Neuronal stem cell (in vitro differentiated cells): ENCODE measurements at regions not wholly inside any gene's neighbourhood (a gene's known extent, or its start where the extent isn't known, plus 50 kb on each side); places are given as distances from the start of the nearest gene placed in this dataset.

Experiments used
- DNase-seq: peaks from one replicate; pipeline ENCODE4 v3.0.0-alpha.2; 2013; ENCODE audit warnings: low spot score
- H2AFZ ChIP-seq: one replicate; pipeline ENCODE4 v1.6.1; 2013; ENCODE audit warnings: mild to moderate bottlenecking, low read length, inconsistent platforms
- H2AK5ac ChIP-seq: 2 replicates; pipeline ENCODE4 v1.6.1; 2013; ENCODE audit warnings: low read depth, mild to moderate bottlenecking, inconsistent platforms, low read length, moderate library complexity, mixed read lengths
- H2BK120ac ChIP-seq: 2 replicates; pipeline ENCODE4 v1.6.1; 2013; ENCODE audit warnings: low read depth, mild to moderate bottlenecking, inconsistent platforms, low read length, moderate library complexity, mixed read lengths
- H2BK12ac ChIP-seq: one replicate; pipeline ENCODE4 v1.6.1; 2013; ENCODE audit warnings: low read length, inconsistent platforms
- H2BK15ac ChIP-seq: 2 replicates; pipeline ENCODE4 v1.6.1; 2013; ENCODE audit warnings: mild to moderate bottlenecking, low read length, inconsistent platforms, mixed read lengths
- H2BK5ac ChIP-seq: one replicate; pipeline ENCODE4 v1.6.1; 2013; ENCODE audit warnings: inconsistent platforms, mild to moderate bottlenecking, low read length, moderate library complexity
- H3K14ac ChIP-seq: one replicate; pipeline ENCODE4 v1.6.1; 2013; ENCODE audit warnings: low read length, inconsistent platforms
- H3K18ac ChIP-seq: 2 replicates; pipeline ENCODE4 v1.6.1; 2013; ENCODE audit warnings: low read length, inconsistent platforms
- H3K23ac ChIP-seq: 2 replicates; pipeline ENCODE4 v1.6.1; 2013; ENCODE audit warnings: low read depth, mild to moderate bottlenecking, mixed read lengths, low read length, inconsistent platforms; ENCODE audit not compliant: poor library complexity
- H3K27ac ChIP-seq: replicated peaks from 3 replicates; pipeline ENCODE4 v1.5.1; 2013; ENCODE audit warnings: low read length, inconsistent platforms
- H3K27me3 ChIP-seq, 3 experiments: 2 replicates each; pipeline ENCODE4 v1.6.1; 2013; ENCODE audit warnings: low read length in 3 of 3, mild to moderate bottlenecking in 2 of 3, inconsistent platforms in 1 of 3, low read depth in 1 of 3, mixed read lengths in 1 of 3, moderate library complexity in 1 of 3; ENCODE audit not compliant: control insufficient read depth in 3 of 3, insufficient read depth in 3 of 3
- H3K36me3 ChIP-seq, 2 donors: replicated peaks in 1 of 2; 2 replicates each; pipeline ENCODE4 v1.6.1; 2013; ENCODE audit warnings: low read length in 2 of 2; ENCODE audit not compliant: control insufficient read depth in 2 of 2, insufficient read depth in 2 of 2
- H3K4ac ChIP-seq: 2 replicates; pipeline ENCODE4 v1.6.1; 2013; ENCODE audit warnings: inconsistent platforms, mild to moderate bottlenecking, low read length, moderate library complexity
- H3K4me1 ChIP-seq, 2 donors: 1 replicate in 1 of 2; 2 replicates in 1 of 2; pipeline ENCODE4 v1.6.1; 2013; ENCODE audit warnings: low read length in 2 of 2, low read depth in 1 of 2; ENCODE audit not compliant: control insufficient read depth in 2 of 2, insufficient read depth in 1 of 2
- H3K4me2 ChIP-seq: one replicate; pipeline ENCODE4 v1.6.1; 2013; ENCODE audit warnings: mild to moderate bottlenecking, low read length, inconsistent platforms; ENCODE audit not compliant: insufficient read depth, poor library complexity, severe bottlenecking
- H3K4me3 ChIP-seq, 2 donors: 2 replicates each; pipeline ENCODE4 v1.5.1; 2013; ENCODE audit warnings: low read length in 2 of 2, mild to moderate bottlenecking in 2 of 2, inconsistent platforms in 1 of 2, moderate library complexity in 1 of 2
- H3K79me1 ChIP-seq: one replicate; pipeline ENCODE4 v1.6.1; 2013; ENCODE audit warnings: low read depth, mild to moderate bottlenecking, inconsistent platforms, low read length, moderate library complexity
- H3K9ac ChIP-seq: one replicate; pipeline ENCODE4 v1.6.1; 2013; ENCODE audit warnings: mild to moderate bottlenecking, low read depth, low read length, inconsistent platforms; ENCODE audit not compliant: poor library complexity
- H3K9me3 ChIP-seq, 2 donors: replicated peaks in 1 of 2; 2 replicates each; pipeline versions ENCODE3 to v1.6.1; 2013; ENCODE audit warnings: low read length in 2 of 2, mild to moderate bottlenecking in 2 of 2, inconsistent platforms in 1 of 2, low read depth in 1 of 2, mixed read lengths in 1 of 2, moderate library complexity in 1 of 2; ENCODE audit not compliant: control insufficient read depth in 2 of 2, insufficient read depth in 1 of 2
- H4K8ac ChIP-seq: one replicate; pipeline ENCODE4 v1.6.1; 2013; ENCODE audit warnings: low read depth, mild to moderate bottlenecking, inconsistent platforms, low read length, moderate library complexity
- H4K91ac ChIP-seq: one replicate; pipeline ENCODE4 v1.6.1; 2013; ENCODE audit warnings: low read length, low read depth, mild to moderate bottlenecking, inconsistent platforms; ENCODE audit not compliant: poor library complexity
- WGBS, 2 donors: extraction: QIAGEN DNeasy Blood & Tissue Kit; methylation state at CpG; one replicate each; pipeline ENCODE4 v1.1.7; 2013; ENCODE audit warnings: missing lambda C conversion rate in 2 of 2, mixed read lengths in 1 of 2; ENCODE audit not compliant: insufficient read length in 2 of 2, insufficient replicate concordance in 1 of 2; ENCODE audit errors: extremely low coverage in 2 of 2; 5-methylcytosine and 5-hydroxymethylcytosine counted together

DNA sequence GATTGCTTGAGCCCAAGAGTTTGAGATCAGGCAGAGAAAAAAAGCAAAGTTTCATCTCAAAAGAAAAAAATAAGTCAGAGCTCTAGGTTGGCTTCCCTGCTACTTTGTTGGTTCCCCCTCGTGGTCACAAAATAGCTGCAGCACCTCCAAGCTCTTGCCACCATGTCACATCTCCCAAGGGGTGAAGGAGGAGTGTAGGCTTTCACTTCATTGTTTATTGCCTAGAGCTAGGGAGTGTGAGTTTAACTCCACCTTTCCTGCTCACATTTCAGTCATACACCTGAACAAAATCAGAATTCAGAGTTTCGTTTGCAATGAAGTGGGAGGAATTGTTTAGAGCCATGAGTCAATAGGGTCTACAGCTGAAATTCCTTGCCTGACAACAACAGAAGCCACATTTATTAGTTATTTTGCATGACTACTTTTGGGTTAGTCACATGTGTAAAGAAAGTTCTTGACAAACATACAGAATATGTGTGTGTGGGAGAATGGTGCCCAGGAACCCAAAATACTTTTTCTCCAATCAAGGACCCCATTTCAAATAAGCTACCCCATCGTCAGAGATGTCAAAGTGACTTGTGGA is 56.2 kb upstream of the UFL1 start:
- H3K4me2 ChIP-seq, result no peak overlapping the region
- no peak overlapping the region for H2AFZ ChIP-seq
- H2BK15ac ChIP-seq, result no peak overlapping the region
- no peak for DNase-seq
- no peak overlapping the region for H3K18ac ChIP-seq
- no peak overlapping the region for H3K4me3 ChIP-seq
- H4K91ac ChIP-seq, result no peak overlapping the region
- H3K9me3 ChIP-seq, result no peaks in the 10 kb centered on the region
- H3K4me1 ChIP-seq, result no peaks in the 10 kb centered on the region
- H4K8ac ChIP-seq, result no peak overlapping the region
- no peaks in the 10 kb centered on the region for H3K79me1 ChIP-seq
- no peak overlapping the region for H2AK5ac ChIP-seq
- H2BK120ac ChIP-seq, result no peak overlapping the region
- H3K9ac ChIP-seq, result no peak overlapping the region
- no peak overlapping the region for H3K4ac ChIP-seq
- H2BK5ac ChIP-seq, result no peak overlapping the region
- H3K23ac ChIP-seq, result no peak overlapping the region
- H2BK12ac ChIP-seq, result no peak overlapping the region
- no CpG with 5 or more reads among the region's 3 CpGs for WGBS, 2 donors
- H3K27me3 ChIP-seq, result no peaks in the 10 kb centered on the region
- no peak overlapping the region for H3K14ac ChIP-seq
- H3K27ac ChIP-seq, result no peak overlapping the region
- no peaks in the 10 kb centered on the region for H3K36me3 ChIP-seq

DNA sequence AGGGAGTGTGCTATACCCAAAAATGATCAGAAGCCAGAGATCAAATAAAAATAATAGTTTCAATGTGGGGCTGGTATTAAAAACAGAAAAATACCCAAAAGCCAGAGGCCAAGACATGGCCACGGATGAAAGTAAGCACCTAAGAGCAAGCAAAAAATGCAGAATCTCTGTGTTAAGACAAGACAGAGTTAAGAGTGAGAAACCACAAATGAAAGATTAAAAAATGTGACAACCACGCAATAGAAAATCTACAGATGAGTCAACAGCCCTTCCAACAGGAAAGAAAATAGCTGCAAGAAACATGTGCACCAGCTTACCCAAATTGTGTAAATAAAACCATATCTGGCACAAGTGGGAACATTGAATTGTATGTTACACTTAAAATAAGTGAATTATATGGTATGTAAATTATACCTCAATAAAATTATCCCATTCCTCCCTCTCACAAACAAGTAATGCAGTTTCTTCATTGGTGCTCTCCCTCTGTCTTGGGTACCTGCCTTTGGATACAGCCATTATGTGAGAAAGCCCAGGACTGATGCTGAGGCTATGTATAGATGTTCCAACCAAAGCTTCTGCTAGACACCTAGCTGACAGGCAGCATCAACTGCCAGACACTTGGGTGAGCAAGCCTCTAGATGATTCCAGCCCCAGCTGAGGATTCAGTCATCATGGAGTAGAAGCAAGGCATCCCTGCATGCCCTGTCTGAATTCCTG is 55.3 kb upstream of the UFL1 start:
- no peak overlapping the region for H2BK120ac ChIP-seq
- H4K91ac ChIP-seq, result no peak overlapping the region
- no peak overlapping the region for H3K23ac ChIP-seq
- no peak overlapping the region for H4K8ac ChIP-seq
- no peak overlapping the region for H3K14ac ChIP-seq
- no peaks in the 10 kb centered on the region for H3K79me1 ChIP-seq
- H3K27me3 ChIP-seq, result no peaks in the 10 kb centered on the region
- H3K18ac ChIP-seq, result no peak overlapping the region
- no peak overlapping the region for H3K4me3 ChIP-seq
- H3K4me1 ChIP-seq, result no peaks in the 10 kb centered on the region
- no peak for DNase-seq
- H3K4ac ChIP-seq, result no peak overlapping the region
- no peaks in the 10 kb centered on the region for H3K36me3 ChIP-seq
- H2BK5ac ChIP-seq, result no peak overlapping the region
- H2AK5ac ChIP-seq, result no peak overlapping the region
- no peak overlapping the region for H2BK12ac ChIP-seq
- WGBS, 2 donors, result no CpG with 5 or more reads among the region's 2 CpGs
- H3K9me3 ChIP-seq, result no peaks in the 10 kb centered on the region
- H3K27ac ChIP-seq, result no peak overlapping the region
- H2AFZ ChIP-seq, result no peak overlapping the region
- no peak overlapping the region for H3K4me2 ChIP-seq
- no peak overlapping the region for H2BK15ac ChIP-seq
- no peak overlapping the region for H3K9ac ChIP-seq

DNA sequence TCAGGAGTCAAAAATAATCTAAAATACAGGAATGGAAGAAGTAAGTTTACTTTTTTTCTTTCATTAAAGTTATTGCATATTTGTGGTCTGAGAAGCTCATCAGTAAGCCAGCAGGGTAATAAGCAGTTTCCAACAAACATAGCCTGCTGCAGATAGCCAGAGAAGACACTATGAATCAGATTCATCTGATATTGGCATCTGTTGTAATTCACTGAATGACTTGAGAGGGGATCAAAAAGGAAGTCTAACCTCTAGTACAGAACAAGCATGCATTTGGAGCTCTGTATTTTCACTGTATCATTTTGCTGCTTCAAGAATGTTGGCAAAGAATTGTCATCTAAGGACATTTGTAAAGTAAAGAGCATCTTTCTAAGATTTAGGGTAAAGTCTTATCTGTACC is 53.8 kb upstream of the UFL1 start:
- no peak overlapping the region for H3K4me2 ChIP-seq
- no peak overlapping the region for H4K8ac ChIP-seq
- H3K23ac ChIP-seq, result no peak overlapping the region
- H3K27ac ChIP-seq, result no peak overlapping the region
- H4K91ac ChIP-seq, result no peak overlapping the region
- H3K4me1 ChIP-seq, result no peaks in the 10 kb centered on the region
- no peak overlapping the region for H2BK15ac ChIP-seq
- H3K4ac ChIP-seq, result no peak overlapping the region
- DNase-seq, result no peak
- no peaks in the 10 kb centered on the region for H3K36me3 ChIP-seq
- H3K18ac ChIP-seq, result no peak overlapping the region
- H3K9me3 ChIP-seq, result no peaks in the 10 kb centered on the region
- no peak overlapping the region for H2AFZ ChIP-seq
- no peaks in the 10 kb centered on the region for H3K79me1 ChIP-seq
- no peak overlapping the region for H2BK120ac ChIP-seq
- no peak overlapping the region for H3K14ac ChIP-seq
- H2AK5ac ChIP-seq, result no peak overlapping the region
- no peak overlapping the region for H3K9ac ChIP-seq
- no peaks in the 10 kb centered on the region for H3K27me3 ChIP-seq
- H3K4me3 ChIP-seq, result no peak overlapping the region
- H2BK5ac ChIP-seq, result no peak overlapping the region
- H2BK12ac ChIP-seq, result no peak overlapping the region

DNA sequence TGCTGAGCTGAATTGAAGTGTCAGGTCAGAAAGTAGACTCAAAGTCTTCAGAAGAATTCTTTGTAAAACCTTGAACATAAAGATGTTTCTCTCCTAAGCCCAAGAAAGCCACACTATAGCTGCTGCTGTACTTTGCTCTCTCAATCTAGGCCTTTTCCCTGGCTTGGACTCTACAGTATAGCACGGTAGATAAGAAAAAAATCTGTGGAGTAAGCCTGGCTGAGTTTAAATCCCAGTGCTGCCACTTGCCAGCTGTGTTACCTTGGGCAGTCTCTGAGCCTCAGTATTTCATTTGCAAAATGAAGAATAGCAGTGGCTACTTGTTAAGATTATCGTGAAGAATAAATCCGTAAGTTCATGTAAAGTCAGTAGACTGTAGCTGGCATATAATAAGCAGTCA is 53.3 kb upstream of the UFL1 start:
- H3K27me3 ChIP-seq, result no peaks in the 10 kb centered on the region
- no peak overlapping the region for H3K23ac ChIP-seq
- peak overlapping the region; percentile 43 for H2AFZ ChIP-seq
- no peak overlapping the region for H4K91ac ChIP-seq
- H2BK12ac ChIP-seq, result no peak overlapping the region
- H3K4me2 ChIP-seq, result no peak overlapping the region
- H3K18ac ChIP-seq, result no peak overlapping the region
- no peak overlapping the region for H3K27ac ChIP-seq
- no peak overlapping the region for H2BK120ac ChIP-seq
- H2AK5ac ChIP-seq, result no peak overlapping the region
- H3K9me3 ChIP-seq, result no peaks in the 10 kb centered on the region
- H3K79me1 ChIP-seq, result no peaks in the 10 kb centered on the region
- no peak overlapping the region for H3K4me3 ChIP-seq
- no peak overlapping the region for H3K9ac ChIP-seq
- H2BK5ac ChIP-seq, result no peak overlapping the region
- H3K4me1 ChIP-seq, result no peaks in the 10 kb centered on the region
- no peak overlapping the region for H3K4ac ChIP-seq
- no peak for DNase-seq
- WGBS, 2 donors, result no CpG with 5 or more reads among the region's 3 CpGs
- H2BK15ac ChIP-seq, result no peak overlapping the region
- no peak overlapping the region for H4K8ac ChIP-seq
- no peak overlapping the region for H3K14ac ChIP-seq
- H3K36me3 ChIP-seq, result no peaks in the 10 kb centered on the region
